Breast epithelium (tissue), 4 donors: ENCODE measurements at regions not wholly inside any gene's neighbourhood (a gene's known extent, or its start where the extent isn't known, plus 50 kb on each side); places are given as distances from the start of the nearest gene placed in this dataset.

Source experiments
- DNase-seq, 2 donors: peaks; one replicate each; pipeline ENCODE4 v3.0.0-alpha.2; 2019; ENCODE audit warnings: low spot score in 2 of 2
- H3K27ac ChIP-seq, 2 donors: fragments of 200-600 bp; sonication (generic) in 1 of 2; one replicate each; pipeline ENCODE4 v1.5.1; 2016 to 2019; ENCODE audit warnings: mild to moderate bottlenecking in 1 of 2
- H3K27me3 ChIP-seq, 2 donors: fragments of 200-600 bp; sonication (generic) in 1 of 2; one replicate each; pipeline versions ENCODE4 v1.5.1 to v1.6.0; 2017 to 2019; ENCODE audit warnings: control low read depth in 1 of 2, mild to moderate bottlenecking in 1 of 2
- H3K36me3 ChIP-seq: fragments of 200-600 bp; one replicate; pipeline ENCODE4 v1.5.1; 2019
- H3K4me1 ChIP-seq, 2 donors: fragments of 200-600 bp; sonication (generic); one replicate each; pipeline ENCODE4 v1.5.1; 2016 to 2019; ENCODE audit warnings: control low read depth in 1 of 2
- H3K4me3 ChIP-seq, 3 donors: fragments of 200-600 bp; sonication (generic); 1 replicate in 2 of 3; 2 replicates in 1 of 3; pipeline ENCODE4 v1.5.1; 2016 to 2019; ENCODE audit warnings: mild to moderate bottlenecking in 3 of 3, moderate library complexity in 2 of 3
- H3K9me3 ChIP-seq, 2 donors: fragments of 200-600 bp; sonication (generic) in 1 of 2; one replicate each; pipeline ENCODE4 v1.5.1; 2016 to 2019; ENCODE audit warnings: control low read depth in 1 of 2
- POLR2A ChIP-seq: fragments of 450-650 bp; IDR thresholded peaks from one replicate; pipeline ENCODE4 v1.6.1; 2016; ENCODE audit warnings: antibody characterized with exemption, mild to moderate bottlenecking, moderate library complexity
- POLR2AphosphoS5 ChIP-seq, 3 donors: sonication (generic); formaldehyde crosslinking; IDR thresholded peaks; one replicate each; pipeline ENCODE4 v1.6.1; 2017; ENCODE audit warnings: antibody characterized with exemption in 3 of 3
- intact Hi-C: fragments of 100-400 bp; cut with DNase I; formaldehyde crosslinking; loops from one replicate; pipeline ENCODE4 v1.15.1; 2023; ENCODE audit warnings: low total_unique reads
- TF ChIP-seq, protein P1 (sequence below), 3 donors: fragments of 450-650 bp; IDR thresholded peaks; one replicate each; pipeline ENCODE4 v1.5.1; 2016 to 2017; ENCODE audit warnings: antibody characterized with exemption in 3 of 3, mild to moderate bottlenecking in 3 of 3, moderate library complexity in 3 of 3

DNA sequence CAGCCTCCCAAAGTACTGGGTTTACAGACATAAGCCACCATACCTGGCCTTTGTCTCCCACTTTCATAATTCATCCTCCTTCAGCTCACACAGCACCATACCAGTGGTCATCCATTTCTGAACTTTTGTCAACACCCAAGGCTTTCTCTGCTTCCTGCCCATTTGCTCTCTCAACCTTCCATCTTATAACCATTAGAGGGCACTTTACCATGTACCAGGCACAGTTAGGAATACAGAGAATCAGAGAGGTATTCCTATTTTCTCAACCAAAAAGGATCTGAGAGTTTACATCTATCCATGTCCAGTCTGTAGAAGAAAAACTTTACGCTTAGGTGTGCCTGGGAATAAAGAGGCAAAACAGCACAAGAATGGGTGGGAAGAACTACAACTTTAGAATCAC, 397.6 kb downstream of the BUD13 start:
- H3K27ac ChIP-seq = no peak overlapping the region
- TF ChIP-seq POLR2AphosphoS5 (IDR thresholded peaks at IDR 0.05) (no peak), POLR2A (no peak)
- TF ChIP-seq, protein P1, sequence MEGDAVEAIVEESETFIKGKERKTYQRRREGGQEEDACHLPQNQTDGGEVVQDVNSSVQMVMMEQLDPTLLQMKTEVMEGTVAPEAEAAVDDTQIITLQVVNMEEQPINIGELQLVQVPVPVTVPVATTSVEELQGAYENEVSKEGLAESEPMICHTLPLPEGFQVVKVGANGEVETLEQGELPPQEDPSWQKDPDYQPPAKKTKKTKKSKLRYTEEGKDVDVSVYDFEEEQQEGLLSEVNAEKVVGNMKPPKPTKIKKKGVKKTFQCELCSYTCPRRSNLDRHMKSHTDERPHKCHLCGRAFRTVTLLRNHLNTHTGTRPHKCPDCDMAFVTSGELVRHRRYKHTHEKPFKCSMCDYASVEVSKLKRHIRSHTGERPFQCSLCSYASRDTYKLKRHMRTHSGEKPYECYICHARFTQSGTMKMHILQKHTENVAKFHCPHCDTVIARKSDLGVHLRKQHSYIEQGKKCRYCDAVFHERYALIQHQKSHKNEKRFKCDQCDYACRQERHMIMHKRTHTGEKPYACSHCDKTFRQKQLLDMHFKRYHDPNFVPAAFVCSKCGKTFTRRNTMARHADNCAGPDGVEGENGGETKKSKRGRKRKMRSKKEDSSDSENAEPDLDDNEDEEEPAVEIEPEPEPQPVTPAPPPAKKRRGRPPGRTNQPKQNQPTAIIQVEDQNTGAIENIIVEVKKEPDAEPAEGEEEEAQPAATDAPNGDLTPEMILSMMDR (IDR thresholded peaks at IDR 0.05) = no peak
- no peaks in the 10 kb centered on the region for H3K9me3 ChIP-seq
- intact Hi-C loops = no loop called here
- no peaks in the 10 kb centered on the region for H3K36me3 ChIP-seq
- DNase-seq = no peak
- no peaks in the 10 kb centered on the region for H3K27me3 ChIP-seq
- no peaks in the 10 kb centered on the region for H3K4me1 ChIP-seq
- no peak overlapping the region for H3K4me3 ChIP-seq

DNA sequence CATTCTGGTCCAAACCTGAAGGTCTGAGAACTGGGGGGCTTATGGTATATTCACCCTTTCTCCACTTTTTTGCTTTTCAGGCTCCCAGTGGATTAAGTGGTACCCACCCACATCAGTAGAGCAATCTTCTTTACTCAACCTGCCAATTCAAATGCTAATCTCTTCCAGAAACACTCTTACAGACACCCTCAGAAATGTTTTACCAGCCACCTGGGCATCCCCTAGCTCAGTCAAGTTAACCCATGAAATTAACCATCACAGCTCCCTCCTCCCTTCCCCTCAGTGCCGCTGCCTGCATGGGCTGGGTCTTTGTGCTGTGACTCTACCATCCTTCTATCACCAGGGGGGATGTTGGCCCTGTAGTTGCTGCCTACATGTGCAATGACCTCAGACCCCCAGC, 398.7 kb downstream of the BUD13 start:
- no peak for DNase-seq
- Histone ChIP-seq H3K36me3 (no peaks in the 10 kb centered on the region), H3K9me3 (no peaks in the 10 kb centered on the region), H3K4me3 (no peak overlapping the region), H3K27me3 (no peaks in the 10 kb centered on the region), H3K27ac (no peak overlapping the region), H3K4me1 (no peaks in the 10 kb centered on the region)
- TF ChIP-seq, protein P1 (IDR thresholded peaks at IDR 0.05) = no peak
- TF ChIP-seq POLR2A (no peak), POLR2AphosphoS5 (IDR thresholded peaks at IDR 0.05) (no peak)
- intact Hi-C loops = no loop called here

DNA sequence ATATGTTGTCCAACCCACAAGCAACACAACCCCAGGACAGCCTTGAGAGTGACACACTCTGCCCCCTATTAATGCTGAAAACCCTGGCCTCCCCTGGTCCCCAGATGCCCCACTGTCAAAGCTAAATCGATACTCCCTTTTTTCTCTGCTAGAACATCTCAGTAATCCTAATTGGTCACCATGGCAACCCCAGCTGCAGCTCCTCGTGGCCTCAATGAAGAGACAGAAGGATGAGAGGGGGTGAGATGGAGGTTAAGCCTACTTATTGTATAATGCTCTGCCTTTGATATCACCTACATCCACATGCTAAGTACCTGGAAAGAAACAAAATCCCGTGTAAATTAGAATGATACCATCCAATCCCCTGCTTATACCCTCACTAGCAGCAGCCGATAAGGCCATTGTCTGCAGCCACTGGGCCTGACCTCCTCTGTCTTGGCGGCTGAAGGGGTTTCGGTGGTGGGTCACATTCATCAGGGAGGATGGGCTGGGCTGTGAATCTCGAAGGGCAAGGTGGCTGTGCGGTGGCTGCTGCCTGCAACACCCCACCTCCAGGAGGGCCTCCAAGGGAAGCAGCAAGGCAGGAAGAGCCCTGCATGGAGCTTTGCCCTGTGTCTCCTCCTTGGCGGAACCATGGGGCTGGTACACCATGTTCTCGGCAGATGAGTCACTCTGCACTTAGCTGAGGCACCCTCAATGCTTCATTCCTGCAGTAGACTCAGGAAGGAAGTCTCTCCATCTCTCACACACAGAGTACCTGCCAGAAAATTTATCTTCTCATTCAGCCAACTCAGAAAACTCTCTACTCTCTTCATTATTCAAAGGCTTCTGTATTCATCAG, 399.5 kb downstream of the BUD13 start:
- no peak overlapping the region for H3K4me3 ChIP-seq
- DNase-seq = no peak
- no peaks in the 10 kb centered on the region for H3K36me3 ChIP-seq
- no peaks in the 10 kb centered on the region for H3K4me1 ChIP-seq
- no peak for TF ChIP-seq POLR2AphosphoS5 (IDR thresholded peaks at IDR 0.05)
- no peak for TF ChIP-seq POLR2A
- TF ChIP-seq, protein P1 (IDR thresholded peaks at IDR 0.05) = no peak
- intact Hi-C loops = no loop called here
- H3K27ac ChIP-seq = no peak overlapping the region
- no peaks in the 10 kb centered on the region for H3K9me3 ChIP-seq
- no peaks in the 10 kb centered on the region for H3K27me3 ChIP-seq

DNA sequence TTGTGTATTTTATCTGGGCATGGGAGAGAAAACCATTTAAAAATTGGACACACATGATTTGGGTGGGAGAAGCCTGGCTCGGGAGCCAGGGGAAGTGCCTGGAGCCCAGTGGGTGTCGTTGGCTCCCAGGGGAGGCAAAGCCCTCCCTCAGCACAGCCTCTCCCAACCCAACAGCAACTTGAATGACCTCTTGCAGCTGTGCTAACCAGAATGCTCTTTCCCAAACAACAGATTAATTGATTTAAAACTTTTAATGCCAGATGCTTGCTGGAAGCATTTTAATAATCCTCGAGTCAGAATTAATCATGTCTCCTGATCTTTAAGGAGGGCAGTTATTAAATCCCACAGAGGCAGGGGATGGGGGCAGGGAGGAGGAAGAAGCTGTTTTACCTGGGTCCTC, 401.6 kb downstream of the BUD13 start:
- H3K4me3 ChIP-seq = no peak overlapping the region
- no peak overlapping the region for H3K27ac ChIP-seq
- no peaks in the 10 kb centered on the region for H3K4me1 ChIP-seq
- intact Hi-C loops = no loop called here
- H3K36me3 ChIP-seq = no peaks in the 10 kb centered on the region
- H3K9me3 ChIP-seq = no peaks in the 10 kb centered on the region
- no peak for TF ChIP-seq POLR2A
- TF ChIP-seq, protein P1 (IDR thresholded peaks at IDR 0.05) = no peak
- TF ChIP-seq POLR2AphosphoS5 (IDR thresholded peaks at IDR 0.05) = no peak
- no peak for DNase-seq
- H3K27me3 ChIP-seq = no peaks in the 10 kb centered on the region

DNA sequence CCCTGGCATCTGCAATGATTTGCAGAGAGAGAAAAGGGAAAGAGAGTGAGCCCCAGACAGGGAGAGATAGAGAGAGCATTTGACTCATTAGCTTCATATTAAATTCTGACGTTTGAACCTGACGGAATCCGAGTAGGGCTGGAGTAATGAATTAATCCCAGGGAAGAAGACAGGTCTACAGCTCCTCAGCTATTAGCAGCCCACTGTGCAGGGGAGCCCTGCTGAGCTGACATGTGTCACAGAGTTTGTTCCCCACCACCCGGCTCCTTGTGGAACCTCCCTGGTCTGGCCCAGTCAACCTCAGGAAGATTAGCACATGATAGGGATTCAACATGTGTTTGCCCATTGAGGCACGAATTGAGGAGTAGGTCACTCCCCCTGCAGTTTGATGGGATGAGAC, 404.0 kb downstream of the BUD13 start:
- DNase-seq = no peak
- Histone ChIP-seq H3K9me3 (no peaks in the 10 kb centered on the region), H3K4me3 (no peak overlapping the region), H3K4me1 (no peaks in the 10 kb centered on the region), H3K36me3 (no peaks in the 10 kb centered on the region), H3K27ac (no peak overlapping the region), H3K27me3 (no peaks in the 10 kb centered on the region)
- intact Hi-C loops = no loop called here
- TF ChIP-seq, protein P1 (IDR thresholded peaks at IDR 0.05) = no peak
- no peak for TF ChIP-seq POLR2AphosphoS5 (IDR thresholded peaks at IDR 0.05)
- TF ChIP-seq POLR2A = no peak
